Esophagus squamous epithelium (tissue), 5 donors: ENCODE measurements at regions not wholly inside any gene's neighbourhood (a gene's known extent, or its start where the extent isn't known, plus 50 kb on each side); places are given as distances from the start of the nearest gene placed in this dataset.

Source experiments
- DNase-seq: peaks from one replicate; lab custom pipeline; 2025; lab: John Stamatoyannopoulos, UW
- H3K27ac ChIP-seq, 4 donors: fragments of 200-600 bp; sonication (generic); one replicate each; pipeline ENCODE4 v1.5.1; 2016 to 2019; ENCODE audit warnings: mild to moderate bottlenecking in 1 of 4
- H3K27me3 ChIP-seq, 4 donors: fragments of 200-600 bp; sonication (generic); 1 replicate in 3 of 4; 2 replicates in 1 of 4; pipeline versions ENCODE4 v1.5.1 to v1.6.0; 2017 to 2021; ENCODE audit warnings: antibody characterized with exemption in 1 of 4
- H3K36me3 ChIP-seq, 3 donors: fragments of 200-600 bp; sonication (generic); one replicate each; pipeline ENCODE4 v1.5.1; 2016 to 2019
- H3K4me1 ChIP-seq, 3 donors: fragments of 200-600 bp; sonication (generic); one replicate each; pipeline ENCODE4 v1.5.1; 2017 to 2019
- H3K4me3 ChIP-seq, 4 donors: fragments of 200-600 bp; sonication (generic); 1 replicate in 3 of 4; 2 replicates in 1 of 4; pipeline ENCODE4 v1.5.1; 2016 to 2019; ENCODE audit warnings: mild to moderate bottlenecking in 2 of 4, moderate library complexity in 1 of 4
- H3K9me3 ChIP-seq, 3 donors: fragments of 200-600 bp; sonication (generic); one replicate each; pipeline ENCODE4 v1.5.1; 2016 to 2019
- CTCF ChIP-seq, 6 experiments: fragments of 450-650 bp in 4 of 6; fragments of 200-600 bp in 2 of 6; sonication (generic) in 2 of 6; IDR thresholded peaks; one replicate each; pipeline ENCODE4 v1.5.1; 2016 to 2019; ENCODE audit warnings: antibody characterized with exemption in 6 of 6, mild to moderate bottlenecking in 4 of 6, moderate library complexity in 4 of 6
- POLR2A ChIP-seq, 4 donors: fragments of 450-650 bp; IDR thresholded peaks; one replicate each; pipeline ENCODE4 v1.6.1; 2017; ENCODE audit warnings: antibody characterized with exemption in 4 of 4, mild to moderate bottlenecking in 4 of 4, moderate library complexity in 3 of 4
- WGBS, 2 donors: methylation state at CpG; one replicate each; pipeline ENCODE4 v1.1.5; 2018; 5-methylcytosine and 5-hydroxymethylcytosine counted together
- intact Hi-C: fragments of 100-400 bp; cut with DNase I; formaldehyde crosslinking; loops from one replicate; pipeline ENCODE4 v1.15.0; 2022
- donor health status: DM: yes; HTN: yes; CAD: no.

- Histone ChIP-seq H3K9me3 (no peaks in the 10 kb centered on the region), H3K36me3 (no peaks in the 10 kb centered on the region), H3K27me3 (no peaks in the 10 kb centered on the region), H3K4me3 (no peak overlapping the region), H3K27ac (no peak overlapping the region), H3K4me1 (no peaks in the 10 kb centered on the region)
- DNase-seq = no peak
- WGBS, 2 donors = 71 to 75% methylated on average over 2 of the region's 2 CpGs
- intact Hi-C loops = no loop called here
- no peak for TF ChIP-seq POLR2A (IDR thresholded peaks at IDR 0.05)
- TF ChIP-seq CTCF (IDR thresholded peaks at IDR 0.05) = no peak
Measured at GRCh38 chr7:34263168-34263567, 357.8 kb downstream of the BMPER start.

- no peaks in the 10 kb centered on the region for H3K4me1 ChIP-seq
- TF ChIP-seq POLR2A (IDR thresholded peaks at IDR 0.05) = no peak
- no peak for TF ChIP-seq CTCF (IDR thresholded peaks at IDR 0.05)
- no peaks in the 10 kb centered on the region for H3K9me3 ChIP-seq
- H3K27ac ChIP-seq = no peak overlapping the region
- 35 to 46% methylated on average over 2 of the region's 2 CpGs for WGBS, 2 donors
- no peaks in the 10 kb centered on the region for H3K36me3 ChIP-seq
- no peak for DNase-seq
- no peaks in the 10 kb centered on the region for H3K27me3 ChIP-seq
- intact Hi-C loops = no loop called here
- H3K4me3 ChIP-seq = no peak overlapping the region
Measured at GRCh38 chr7:34269084-34269483, 363.7 kb downstream of the BMPER start.

DNA sequence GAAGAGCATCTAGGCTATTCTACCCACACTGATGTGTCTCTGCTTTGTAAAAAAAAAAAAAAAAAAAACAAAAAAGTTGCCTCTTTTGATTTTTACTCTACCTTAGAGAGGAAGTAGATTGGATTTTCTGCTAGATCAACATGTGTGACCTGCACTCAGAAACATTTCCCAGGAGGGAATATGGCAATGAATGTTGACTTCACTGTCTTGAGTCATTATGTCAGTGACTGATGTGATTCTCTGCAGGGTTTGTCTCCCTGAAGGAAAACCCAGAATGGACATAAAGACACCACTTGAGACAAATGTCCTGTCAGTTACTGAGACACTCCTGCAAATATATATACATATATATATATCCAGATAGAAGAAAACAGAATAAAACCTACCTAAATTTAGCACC, 370.3 kb downstream of the BMPER start:
- intact Hi-C loops = no loop called here

DNA sequence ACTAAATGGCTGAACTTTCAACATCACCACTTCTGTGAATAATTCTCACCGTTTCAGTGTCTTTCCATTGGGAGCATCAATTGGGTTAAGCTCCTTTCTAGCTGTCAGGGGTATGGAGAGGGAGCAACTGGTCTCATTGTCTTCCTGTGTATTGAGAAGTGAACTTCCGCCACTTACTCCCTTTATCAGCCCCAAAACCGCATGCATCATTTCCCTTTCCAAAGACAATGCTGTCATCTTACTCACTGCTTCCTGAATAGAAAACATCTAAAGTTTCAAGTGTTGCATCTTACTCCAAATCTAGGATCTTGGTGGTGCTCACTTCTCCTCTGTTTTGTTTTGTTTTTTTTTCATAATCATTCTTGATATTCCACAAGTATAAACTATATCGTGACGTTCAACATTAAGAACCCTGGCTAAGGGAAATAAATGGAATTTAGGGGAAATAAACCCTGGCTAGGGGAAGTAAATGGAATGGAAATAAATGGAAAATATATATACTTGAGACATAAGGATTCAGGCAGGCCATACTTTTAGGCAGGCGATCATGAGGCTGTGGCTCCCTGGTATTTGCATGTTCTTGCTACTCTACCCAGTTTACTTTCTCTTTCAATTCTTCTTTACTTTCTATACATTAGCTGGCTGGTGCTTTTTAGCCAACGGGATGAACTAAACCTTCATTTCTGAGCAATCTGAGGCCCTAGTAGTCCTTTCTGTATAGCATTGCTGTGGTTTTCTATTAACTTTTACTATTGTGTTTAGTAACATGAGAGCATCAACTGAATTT, 371.9 kb downstream of the BMPER start:
- H3K27ac ChIP-seq = no peak overlapping the region
- no peak for DNase-seq
- no peaks in the 10 kb centered on the region for H3K36me3 ChIP-seq
- H3K27me3 ChIP-seq = no peaks in the 10 kb centered on the region
- H3K9me3 ChIP-seq = no peaks in the 10 kb centered on the region
- no peaks in the 10 kb centered on the region for H3K4me1 ChIP-seq
- intact Hi-C loops = no loop called here
- TF ChIP-seq POLR2A (IDR thresholded peaks at IDR 0.05) = no peak
- TF ChIP-seq CTCF (IDR thresholded peaks at IDR 0.05) = no peak
- H3K4me3 ChIP-seq = no peak overlapping the region
- WGBS, 2 donors = 66 to 74% methylated on average over 7 of the region's 7 CpGs

More for the DNA sequence above, 370.3 kb downstream of the BMPER start:
- Histone ChIP-seq H3K27me3 (no peaks in the 10 kb centered on the region), H3K4me1 (no peaks in the 10 kb centered on the region), H3K27ac (no peak overlapping the region), H3K9me3 (no peaks in the 10 kb centered on the region), H3K4me3 (no peak overlapping the region), H3K36me3 (no peaks in the 10 kb centered on the region)
- DNase-seq = no peak
- TF ChIP-seq POLR2A (IDR thresholded peaks at IDR 0.05) (no peak), CTCF (IDR thresholded peaks at IDR 0.05) (no peak)

- WGBS, 2 donors = 50 to 72% methylated on average over 4 of the region's 4 CpGs
- intact Hi-C loops = no loop called here
- Histone ChIP-seq H3K9me3 (no peaks in the 10 kb centered on the region), H3K27me3 (no peaks in the 10 kb centered on the region), H3K4me3 (no peak overlapping the region), H3K27ac (no peak overlapping the region), H3K36me3 (no peaks in the 10 kb centered on the region), H3K4me1 (no peaks in the 10 kb centered on the region)
- TF ChIP-seq POLR2A (IDR thresholded peaks at IDR 0.05) (no peak), CTCF (IDR thresholded peaks at IDR 0.05) (no peak)
- no peak for DNase-seq
Measured at GRCh38 chr7:34277803-34278199, 372.5 kb downstream of the BMPER start.
